ENCODE measurements at regions not wholly inside any gene's neighbourhood (a gene's known extent, or its start where the extent isn't known, plus 50 kb on each side); places are given as distances from the start of the nearest gene placed in this dataset.
"Not testable (repeated sequence)": the region's sequence is repeated elsewhere in the genome, so short reads cannot be mapped to it uniquely, and the experiment has no call there.

DNA sequence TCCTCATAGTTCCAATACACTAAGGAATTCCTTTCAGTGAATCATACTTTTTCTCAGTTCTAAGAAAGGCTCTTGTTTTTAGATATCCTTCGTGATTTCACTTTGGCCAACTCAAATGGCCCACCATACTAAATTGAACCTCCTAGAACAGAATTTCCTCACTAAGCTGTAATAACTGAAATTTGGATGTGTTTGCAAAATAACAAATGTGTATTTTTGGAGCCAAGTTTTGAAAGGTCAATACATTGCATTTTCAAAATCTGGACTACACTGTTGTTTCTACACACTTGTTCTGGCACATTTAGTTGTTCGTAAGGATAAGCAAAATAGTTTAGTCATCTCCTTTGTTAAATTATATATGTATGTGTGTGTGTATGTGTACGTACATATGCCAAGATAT, 439.0 kb upstream of the STXBP6 start:
- no peak overlapping the region for H3K9ac ChIP-seq (ENCODE audit: low read depth, low read length)
- H3K4me3 ChIP-seq (ENCODE audit: low read length), result no peak overlapping the region
- no peaks in the 10 kb centered on the region for H3K4me1 ChIP-seq (ENCODE audit: control insufficient read depth, insufficient read depth, low read length)
- peaks cover 5% of the 10 kb centered on the region for H3K9me3 ChIP-seq (replicated peaks; ENCODE audit: low read length)
- no peaks in the 10 kb centered on the region for H3K36me3 ChIP-seq (ENCODE audit: insufficient read depth, low read length)
- no peaks in the 10 kb centered on the region for H3K27me3 ChIP-seq (ENCODE audit: control insufficient read depth, insufficient read depth, low read length)
- H3K4me2 ChIP-seq (ENCODE audit: low read length), result no peak overlapping the region

DNA sequence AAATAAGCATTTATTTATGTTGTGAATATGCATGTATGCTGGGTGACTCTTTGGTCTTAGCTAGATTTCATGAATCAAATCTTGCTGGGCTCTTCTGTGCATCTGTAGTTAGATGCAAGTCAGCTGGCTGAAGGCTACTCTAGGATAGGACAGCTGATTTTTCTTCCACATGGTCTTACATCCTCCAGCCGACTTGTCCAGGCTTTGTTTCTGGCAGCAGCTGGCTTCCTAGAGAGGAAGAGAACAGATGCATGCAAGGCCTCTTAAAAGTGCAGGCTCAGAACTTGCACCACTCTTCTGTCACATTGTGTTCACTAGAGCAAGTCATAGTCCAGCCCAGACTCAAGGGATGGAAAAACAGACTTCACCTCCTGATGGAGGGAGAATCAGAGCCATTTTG, 435.4 kb upstream of the STXBP6 start:
- Histone ChIP-seq H3K4me1 (ENCODE audit: control insufficient read depth, insufficient read depth, low read length) (no peaks in the 10 kb centered on the region), H3K36me3 (ENCODE audit: insufficient read depth, low read length) (no peaks in the 10 kb centered on the region), H3K9ac (ENCODE audit: low read depth, low read length) (no peak overlapping the region), H3K27me3 (ENCODE audit: control insufficient read depth, insufficient read depth, low read length) (no peaks in the 10 kb centered on the region), H3K4me2 (ENCODE audit: low read length) (no peak overlapping the region), H3K4me3 (ENCODE audit: low read length) (no peak overlapping the region), H3K9me3 (replicated peaks; ENCODE audit: low read length) (peaks cover 8% of the 10 kb centered on the region)

DNA sequence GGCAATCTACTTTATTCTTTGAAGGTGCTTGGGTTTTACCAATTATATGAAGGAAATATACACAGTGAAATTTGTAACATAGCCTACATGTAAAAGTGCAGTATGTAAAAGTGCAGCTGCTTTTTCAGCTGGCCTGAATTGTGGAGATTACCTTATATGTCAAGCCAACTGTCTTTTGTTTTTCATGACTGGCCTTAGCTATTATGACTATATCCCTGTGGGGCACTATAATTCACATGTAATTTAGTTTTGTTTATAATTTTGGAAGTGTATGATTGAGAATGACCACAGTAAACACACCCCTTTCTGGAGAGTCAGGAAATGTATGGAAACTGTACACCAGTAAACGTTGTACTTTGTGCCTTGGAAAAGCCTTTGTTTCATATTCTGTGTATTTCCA, 435.0 kb upstream of the STXBP6 start:
- H3K4me3 ChIP-seq (ENCODE audit: low read length), result no peak overlapping the region
- H3K36me3 ChIP-seq (ENCODE audit: insufficient read depth, low read length), result no peaks in the 10 kb centered on the region
- no peaks in the 10 kb centered on the region for H3K27me3 ChIP-seq (ENCODE audit: control insufficient read depth, insufficient read depth, low read length)
- H3K4me2 ChIP-seq (ENCODE audit: low read length), result no peak overlapping the region
- H3K9ac ChIP-seq (ENCODE audit: low read depth, low read length), result no peak overlapping the region
- H3K4me1 ChIP-seq (ENCODE audit: control insufficient read depth, insufficient read depth, low read length), result no peaks in the 10 kb centered on the region
- H3K9me3 ChIP-seq (replicated peaks; ENCODE audit: low read length), result peaks cover 8% of the 10 kb centered on the region

DNA sequence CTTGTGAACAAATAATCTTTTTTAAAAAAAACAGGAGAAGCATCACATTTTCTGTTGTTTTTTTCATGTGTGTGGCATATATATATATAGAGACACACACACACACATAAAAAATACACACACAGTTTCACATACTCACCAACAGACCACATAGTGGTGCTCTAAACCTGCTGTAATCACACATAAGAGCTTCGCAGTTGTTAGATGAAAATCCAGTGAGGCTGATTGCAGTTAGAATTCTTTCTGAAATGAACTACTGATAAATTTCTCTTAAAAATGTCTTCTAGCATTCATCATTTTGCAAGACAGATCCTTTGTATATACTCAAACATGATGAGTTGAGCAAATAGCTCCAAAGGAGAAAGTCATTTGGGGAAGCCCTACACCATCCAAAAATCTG, 434.3 kb upstream of the STXBP6 start:
- Histone ChIP-seq H3K4me2 (ENCODE audit: low read length) (no peak overlapping the region), H3K4me1 (ENCODE audit: control insufficient read depth, insufficient read depth, low read length) (no peaks in the 10 kb centered on the region), H3K36me3 (ENCODE audit: insufficient read depth, low read length) (no peaks in the 10 kb centered on the region), H3K9me3 (replicated peaks; ENCODE audit: low read length) (peaks cover 8% of the 10 kb centered on the region), H3K27me3 (ENCODE audit: control insufficient read depth, insufficient read depth, low read length) (no peaks in the 10 kb centered on the region), H3K4me3 (ENCODE audit: low read length) (no peak overlapping the region), H3K9ac (ENCODE audit: low read depth, low read length) (no peak overlapping the region)

DNA sequence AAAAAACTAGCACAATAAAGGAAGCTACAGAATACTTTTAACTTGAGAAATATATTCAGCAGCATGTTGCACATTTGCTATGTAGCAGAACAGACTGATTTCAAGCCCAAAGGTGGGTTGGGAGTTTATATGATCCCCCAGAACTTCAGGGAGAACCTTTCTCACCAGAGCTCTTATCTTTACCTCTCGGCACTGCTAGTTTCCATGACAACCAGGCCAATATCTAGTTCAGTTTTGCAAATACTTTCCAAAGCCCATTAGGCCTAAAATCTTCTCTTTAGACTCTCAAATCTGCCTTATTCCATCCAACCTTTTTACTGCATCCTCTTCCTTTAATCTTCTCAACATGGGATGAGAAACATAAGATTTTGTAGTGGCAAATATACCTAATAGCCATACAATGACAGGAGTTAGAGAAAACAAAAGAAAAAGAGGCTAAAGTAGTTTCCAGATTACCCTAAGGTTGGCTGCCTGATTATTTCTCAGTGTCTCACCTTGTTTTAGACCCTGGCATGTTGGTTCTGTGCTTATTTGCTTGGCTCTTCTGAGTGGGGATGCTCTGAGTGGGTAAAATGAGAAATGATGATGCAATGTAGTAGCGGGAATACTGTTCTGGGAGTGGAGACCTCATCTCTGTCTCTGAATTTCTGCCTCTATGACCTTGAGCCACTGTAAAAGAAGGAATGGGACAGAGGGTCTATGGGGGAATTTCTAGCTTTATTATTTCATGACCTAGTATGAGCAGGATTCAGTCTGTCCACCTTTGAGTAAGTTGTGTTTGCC, 427.6 kb upstream of the STXBP6 start:
- Histone ChIP-seq H3K9me3 (replicated peaks; ENCODE audit: low read length) (peaks cover 6% of the 10 kb centered on the region), H3K27me3 (ENCODE audit: control insufficient read depth, insufficient read depth, low read length) (no peaks in the 10 kb centered on the region), H3K36me3 (ENCODE audit: insufficient read depth, low read length) (no peaks in the 10 kb centered on the region), H3K4me3 (ENCODE audit: low read length) (no peak overlapping the region), H3K4me2 (ENCODE audit: low read length) (no peak overlapping the region), H3K9ac (ENCODE audit: low read depth, low read length) (no peak overlapping the region), H3K4me1 (ENCODE audit: control insufficient read depth, insufficient read depth, low read length) (no peaks in the 10 kb centered on the region)

DNA sequence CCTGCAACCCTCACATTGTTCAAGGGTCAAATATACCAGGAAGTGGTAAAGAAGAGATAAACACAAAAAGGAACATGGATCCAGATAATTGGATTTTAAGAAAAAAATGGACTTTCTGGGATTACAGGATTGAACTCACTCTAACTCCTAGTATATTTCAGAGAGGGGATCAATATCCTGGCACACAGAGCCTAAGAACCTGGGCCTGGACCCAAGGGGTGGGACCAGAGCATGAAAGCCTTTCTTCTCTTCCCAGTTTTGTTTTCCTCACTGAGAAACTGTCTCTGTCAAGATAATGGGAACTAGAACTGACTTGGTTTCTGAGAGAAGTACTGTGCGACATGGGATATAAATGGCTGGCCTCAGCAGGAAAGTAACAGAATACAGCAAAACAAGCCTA, 422.8 kb upstream of the STXBP6 start:
- Histone ChIP-seq H3K4me3 (ENCODE audit: low read length) (no peak overlapping the region), H3K36me3 (ENCODE audit: insufficient read depth, low read length) (no peaks in the 10 kb centered on the region), H3K9me3 (replicated peaks; ENCODE audit: low read length) (peaks cover 4% of the 10 kb centered on the region), H3K9ac (ENCODE audit: low read depth, low read length) (no peak overlapping the region), H3K27me3 (ENCODE audit: control insufficient read depth, insufficient read depth, low read length) (no peaks in the 10 kb centered on the region), H3K4me1 (ENCODE audit: control insufficient read depth, insufficient read depth, low read length) (no peaks in the 10 kb centered on the region), H3K4me2 (ENCODE audit: low read length) (no peak overlapping the region)

DNA sequence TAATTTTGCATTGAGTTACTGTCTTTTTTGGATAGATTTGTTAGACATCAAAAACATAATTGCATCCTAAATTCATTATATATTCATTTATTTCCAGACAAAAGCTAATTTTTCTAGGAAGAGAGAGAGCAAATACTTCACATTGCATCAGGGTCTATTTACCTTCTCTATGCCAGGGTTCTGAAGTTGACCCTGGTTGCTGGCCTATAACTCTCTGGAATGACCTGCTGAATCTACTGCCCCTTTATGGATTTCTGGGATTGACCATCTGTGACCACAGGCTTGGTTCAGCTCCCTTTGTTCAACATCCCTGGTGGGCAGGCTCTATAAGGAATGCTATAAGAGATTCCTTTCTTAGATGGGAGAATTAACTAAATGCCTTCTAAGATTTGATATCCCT, 414.8 kb upstream of the STXBP6 start:
- Histone ChIP-seq H3K27me3 (ENCODE audit: control insufficient read depth, insufficient read depth, low read length) (no peaks in the 10 kb centered on the region), H3K9me3 (replicated peaks; ENCODE audit: low read length) (peaks cover 8% of the 10 kb centered on the region), H3K4me3 (ENCODE audit: low read length) (no peak overlapping the region), H3K4me2 (ENCODE audit: low read length) (no peak overlapping the region), H3K9ac (ENCODE audit: low read depth, low read length) (no peak overlapping the region), H3K4me1 (ENCODE audit: control insufficient read depth, insufficient read depth, low read length) (no peaks in the 10 kb centered on the region), H3K36me3 (ENCODE audit: insufficient read depth, low read length) (no peaks in the 10 kb centered on the region)

DNA sequence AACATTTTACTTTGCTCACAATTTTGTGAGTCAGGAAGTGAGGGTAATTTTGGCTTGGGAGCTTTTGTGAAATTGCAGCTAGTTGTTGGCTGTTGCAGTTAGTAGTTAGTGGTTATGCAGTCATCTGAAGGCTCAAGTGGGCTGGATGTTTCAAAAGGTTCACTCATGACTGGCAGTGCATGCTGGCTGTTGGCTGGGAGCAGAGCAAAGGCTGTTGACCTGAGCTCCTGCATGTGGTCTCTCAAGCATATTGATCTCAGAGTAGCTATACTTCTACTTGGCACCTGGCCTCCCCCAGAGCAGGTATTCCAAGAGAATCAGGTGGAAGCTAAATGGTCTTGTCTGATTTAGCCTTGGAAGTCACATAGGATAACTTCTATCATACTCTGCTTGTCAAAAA, 414.1 kb upstream of the STXBP6 start:
- H3K4me3 ChIP-seq (ENCODE audit: low read length), result no peak overlapping the region
- H3K36me3 ChIP-seq (ENCODE audit: insufficient read depth, low read length), result no peaks in the 10 kb centered on the region
- no peak overlapping the region for H3K4me2 ChIP-seq (ENCODE audit: low read length)
- no peaks in the 10 kb centered on the region for H3K4me1 ChIP-seq (ENCODE audit: control insufficient read depth, insufficient read depth, low read length)
- H3K9ac ChIP-seq (ENCODE audit: low read depth, low read length), result no peak overlapping the region
- H3K9me3 ChIP-seq (replicated peaks; ENCODE audit: low read length), result peaks cover 8% of the 10 kb centered on the region
- no peaks in the 10 kb centered on the region for H3K27me3 ChIP-seq (ENCODE audit: control insufficient read depth, insufficient read depth, low read length)

DNA sequence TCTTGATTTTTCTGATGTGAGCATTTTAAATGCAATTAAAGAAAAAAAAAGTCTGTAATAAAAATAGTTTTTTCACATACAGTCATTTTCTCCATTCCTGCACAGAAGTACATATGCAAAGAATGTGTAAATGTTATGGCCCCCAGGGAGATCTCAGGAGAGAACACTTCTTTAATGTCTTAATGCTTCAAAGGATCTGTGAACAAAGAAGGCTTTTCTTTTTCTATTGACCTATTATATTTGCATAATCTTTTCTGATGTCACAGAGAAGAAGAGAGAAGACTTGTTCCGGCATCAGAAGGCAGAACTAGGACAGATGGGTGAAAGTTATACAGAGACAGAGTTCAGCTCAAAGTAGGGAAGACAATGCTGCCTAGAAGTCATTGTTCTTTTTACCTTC, 413.5 kb upstream of the STXBP6 start:
- Histone ChIP-seq H3K9ac (ENCODE audit: low read depth, low read length) (no peak overlapping the region), H3K4me2 (ENCODE audit: low read length) (no peak overlapping the region), H3K27me3 (ENCODE audit: control insufficient read depth, insufficient read depth, low read length) (no peaks in the 10 kb centered on the region), H3K9me3 (replicated peaks; ENCODE audit: low read length) (peaks cover 8% of the 10 kb centered on the region), H3K4me1 (ENCODE audit: control insufficient read depth, insufficient read depth, low read length) (no peaks in the 10 kb centered on the region), H3K36me3 (ENCODE audit: insufficient read depth, low read length) (no peaks in the 10 kb centered on the region), H3K4me3 (ENCODE audit: low read length) (no peak overlapping the region)

DNA sequence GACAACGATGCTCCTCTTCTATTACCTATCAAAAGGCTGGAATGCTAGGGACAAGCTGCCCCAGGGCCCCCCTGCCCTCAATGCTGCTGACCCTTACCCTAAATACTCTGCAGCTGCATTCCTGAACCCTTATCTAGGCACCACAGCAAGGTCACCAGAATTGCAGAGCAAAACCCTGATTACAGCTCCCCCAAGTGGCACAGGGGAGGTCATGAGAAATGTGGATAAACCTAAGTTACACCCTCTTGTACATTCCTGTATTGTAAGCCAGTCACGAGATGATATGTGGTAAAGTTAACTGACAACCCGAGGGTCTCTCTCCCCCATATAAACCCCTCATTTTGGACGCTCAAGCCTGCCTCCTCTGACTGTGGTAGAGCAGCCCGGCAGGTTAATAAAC, 411.8 kb upstream of the STXBP6 start:
- Histone ChIP-seq H3K27me3 (ENCODE audit: control insufficient read depth, insufficient read depth, low read length) (no peaks in the 10 kb centered on the region), H3K4me2 (ENCODE audit: low read length) (no peak overlapping the region), H3K4me3 (ENCODE audit: low read length) (no peak overlapping the region), H3K36me3 (ENCODE audit: insufficient read depth, low read length) (no peaks in the 10 kb centered on the region), H3K9ac (ENCODE audit: low read depth, low read length) (no peak overlapping the region), H3K9me3 (replicated peaks; ENCODE audit: low read length) (peaks cover 8% of the 10 kb centered on the region), H3K4me1 (ENCODE audit: control insufficient read depth, insufficient read depth, low read length) (no peaks in the 10 kb centered on the region)

DNA sequence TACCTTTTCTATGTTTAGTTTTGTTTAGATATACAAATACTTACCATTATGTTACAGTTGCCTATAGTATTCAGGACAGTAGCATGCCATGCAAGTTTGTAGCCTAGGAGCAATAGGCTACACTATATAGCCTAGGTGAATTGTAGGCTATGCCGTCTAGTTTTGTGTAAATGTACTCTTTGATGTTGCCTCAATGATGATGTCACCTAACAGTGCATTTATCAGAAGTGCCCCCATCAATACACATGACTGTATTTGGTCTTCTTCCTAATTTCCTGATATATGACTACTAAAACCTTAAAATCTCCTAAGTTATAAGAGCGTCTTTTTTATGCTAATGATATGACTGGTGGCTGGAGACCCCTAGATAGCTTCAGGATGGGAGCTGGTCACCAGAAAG, 394.4 kb upstream of the STXBP6 start:
- peaks cover 4% of the 10 kb centered on the region for H3K9me3 ChIP-seq (replicated peaks; ENCODE audit: low read length)
- no peak overlapping the region for H3K4me3 ChIP-seq (ENCODE audit: low read length)
- H3K36me3 ChIP-seq (ENCODE audit: insufficient read depth, low read length), result no peaks in the 10 kb centered on the region
- no peak overlapping the region for H3K4me2 ChIP-seq (ENCODE audit: low read length)
- H3K27me3 ChIP-seq (ENCODE audit: control insufficient read depth, insufficient read depth, low read length), result no peaks in the 10 kb centered on the region
- no peaks in the 10 kb centered on the region for H3K4me1 ChIP-seq (ENCODE audit: control insufficient read depth, insufficient read depth, low read length)
- H3K9ac ChIP-seq (ENCODE audit: low read depth, low read length), result no peak overlapping the region

DNA sequence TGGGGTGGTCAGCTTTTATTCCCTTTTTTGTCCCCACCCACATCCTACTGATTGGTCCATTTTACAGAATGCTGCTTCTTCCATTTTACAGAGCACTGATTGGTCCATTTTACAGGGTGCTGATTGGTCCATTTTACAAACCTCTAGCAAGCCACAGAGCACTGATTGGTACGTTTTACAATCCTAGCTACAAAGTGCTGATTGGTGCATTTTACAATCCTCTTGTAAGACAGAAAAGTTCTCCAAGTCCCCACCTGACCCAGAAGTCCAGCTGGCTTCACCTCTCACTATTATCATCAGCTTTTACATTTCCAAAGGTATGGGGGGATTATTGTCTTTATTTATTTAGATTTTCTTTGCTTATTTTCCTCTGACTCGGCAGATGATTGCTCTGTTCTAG, 390.4 kb upstream of the STXBP6 start:
- H3K36me3 ChIP-seq (ENCODE audit: insufficient read depth, low read length); H3K27me3 ChIP-seq (ENCODE audit: control insufficient read depth, insufficient read depth, low read length); H3K4me1 ChIP-seq (ENCODE audit: control insufficient read depth, insufficient read depth, low read length); H3K4me3 ChIP-seq (ENCODE audit: low read length); H3K9me3 ChIP-seq (replicated peaks; ENCODE audit: low read length); H3K9ac ChIP-seq (ENCODE audit: low read depth, low read length); H3K4me2 ChIP-seq (ENCODE audit: low read length): not testable (repeated sequence)
